ENCODE measurements at regions not wholly inside any gene's neighbourhood (a gene's known extent, or its start where the extent isn't known, plus 50 kb on each side); places are given as distances from the start of the nearest gene placed in this dataset.

- ATAC-seq (ENCODE audit: low read depth in 2 of 2) (no peak), DNase-seq (no peak)
- Histone ChIP-seq H3K4me3 (ENCODE audit: low read depth, low read length) (no peak overlapping the region), H3K4me1 (ENCODE audit: control insufficient read depth, insufficient read depth, low read length, poor library complexity, severe bottlenecking) (no peaks in the 10 kb centered on the region), H3K9me3 (ENCODE audit: control insufficient read depth in 2 of 2, low read length in 2 of 2) (no peaks in the 10 kb centered on the region), H3K27ac (ENCODE audit: insufficient read depth, low read length, poor library complexity, severe bottlenecking) (no peak overlapping the region), H3K27me3 (ENCODE audit: control insufficient read depth, insufficient read depth, low read length) (no peaks in the 10 kb centered on the region), H3K36me3 (ENCODE audit: control insufficient read depth, insufficient read depth, low read length) (no peaks in the 10 kb centered on the region)
- Mint-ChIP-seq H3K27me3 (no peaks in the 10 kb centered on the region), H3K4me1 (peaks cover 0 to 3% (median 0%) of the 10 kb centered on the region in 4 donors), H3K27ac (no peak overlapping the region), H3K9me3 (peaks cover 4 to 14% (median 9%) of the 10 kb centered on the region in 7 donors), H3K4me3 (no peak overlapping the region), H3K36me3 (no peaks in the 10 kb centered on the region)
Observed at GRCh38 chr16:6428861-6429260, 903.8 kb upstream of the RBFOX1 start.

- Mint-ChIP-seq H3K27me3 (no peaks in the 10 kb centered on the region), H3K9me3 (peaks cover 4 to 21% (median 11%) of the 10 kb centered on the region in 7 donors)
- no peak for ATAC-seq (ENCODE audit: low read depth in 2 of 2)
Observed at GRCh38 chr16:6427621-6428020, 905.0 kb upstream of the RBFOX1 start.

GRCh38 chr16:6407596-6407995, 925.0 kb upstream of the RBFOX1 start:
- no peak overlapping the region for H3K27ac ChIP-seq (ENCODE audit: insufficient read depth, low read length, poor library complexity, severe bottlenecking)
- DNase-seq (no peak), ATAC-seq (ENCODE audit: low read depth in 2 of 2) (no peak)
- peaks cover 0 to 13% (median 2%) of the 10 kb centered on the region in 7 donors for H3K9me3 Mint-ChIP-seq
- no peak overlapping the region for H3K27ac Mint-ChIP-seq
- no peaks in the 10 kb centered on the region for H3K36me3 Mint-ChIP-seq
- H3K4me1 Mint-ChIP-seq, result no peaks in the 10 kb centered on the region
- H3K9me3 ChIP-seq (ENCODE audit: control insufficient read depth in 2 of 2, low read length in 2 of 2), result no peaks in the 10 kb centered on the region
- H3K4me3 Mint-ChIP-seq, result no peak overlapping the region
- no peaks in the 10 kb centered on the region for H3K27me3 ChIP-seq (ENCODE audit: control insufficient read depth, insufficient read depth, low read length)
- no peaks in the 10 kb centered on the region for H3K27me3 Mint-ChIP-seq
- no peak overlapping the region for H3K4me3 ChIP-seq (ENCODE audit: low read depth, low read length)
- H3K36me3 ChIP-seq (ENCODE audit: control insufficient read depth, insufficient read depth, low read length), result no peaks in the 10 kb centered on the region
- no peaks in the 10 kb centered on the region for H3K4me1 ChIP-seq (ENCODE audit: control insufficient read depth, insufficient read depth, low read length, poor library complexity, severe bottlenecking)

More at GRCh38 chr16:6427621-6428020, 905.0 kb upstream of the RBFOX1 start:
- Histone ChIP-seq H3K27ac (ENCODE audit: insufficient read depth, low read length, poor library complexity, severe bottlenecking) (no peak overlapping the region), H3K9me3 (ENCODE audit: control insufficient read depth in 2 of 2, low read length in 2 of 2) (no peaks in the 10 kb centered on the region), H3K27me3 (ENCODE audit: control insufficient read depth, insufficient read depth, low read length) (no peaks in the 10 kb centered on the region), H3K4me1 (ENCODE audit: control insufficient read depth, insufficient read depth, low read length, poor library complexity, severe bottlenecking) (no peaks in the 10 kb centered on the region), H3K4me3 (ENCODE audit: low read depth, low read length) (no peak overlapping the region), H3K36me3 (ENCODE audit: control insufficient read depth, insufficient read depth, low read length) (no peaks in the 10 kb centered on the region)
- Mint-ChIP-seq H3K4me3 (no peak overlapping the region), H3K4me1 (peaks cover 0 to 3% (median 0%) of the 10 kb centered on the region in 4 donors), H3K27ac (no peak overlapping the region), H3K36me3 (no peaks in the 10 kb centered on the region)
- no peak for DNase-seq

GRCh38 chr16:6406028-6406427, 926.6 kb upstream of the RBFOX1 start:
- H3K4me3 Mint-ChIP-seq, result no peak overlapping the region
- Histone ChIP-seq H3K36me3 (ENCODE audit: control insufficient read depth, insufficient read depth, low read length) (no peaks in the 10 kb centered on the region), H3K9me3 (ENCODE audit: control insufficient read depth in 2 of 2, low read length in 2 of 2) (no peaks in the 10 kb centered on the region), H3K27me3 (ENCODE audit: control insufficient read depth, insufficient read depth, low read length) (no peaks in the 10 kb centered on the region), H3K4me1 (ENCODE audit: control insufficient read depth, insufficient read depth, low read length, poor library complexity, severe bottlenecking) (no peaks in the 10 kb centered on the region), H3K4me3 (ENCODE audit: low read depth, low read length) (no peak overlapping the region), H3K27ac (ENCODE audit: insufficient read depth, low read length, poor library complexity, severe bottlenecking) (no peak overlapping the region)
- H3K9me3 Mint-ChIP-seq, result peaks cover 0 to 12% (median 2%) of the 10 kb centered on the region in 7 donors
- no peaks in the 10 kb centered on the region for H3K36me3 Mint-ChIP-seq
- DNase-seq, result no peak
- no peaks in the 10 kb centered on the region for H3K4me1 Mint-ChIP-seq
- no peaks in the 10 kb centered on the region for H3K27me3 Mint-ChIP-seq
- no peak overlapping the region for H3K27ac Mint-ChIP-seq
- no peak for ATAC-seq (ENCODE audit: low read depth in 2 of 2)

- Mint-ChIP-seq H3K27me3 (no peaks in the 10 kb centered on the region), H3K27ac (no peak overlapping the region), H3K36me3 (no peaks in the 10 kb centered on the region), H3K4me1 (no peaks in the 10 kb centered on the region), H3K4me3 (no peak overlapping the region), H3K9me3 (peaks cover 0 to 8% (median 4%) of the 10 kb centered on the region in 7 donors)
- no peaks in the 10 kb centered on the region for H3K27me3 ChIP-seq (ENCODE audit: control insufficient read depth, insufficient read depth, low read length)
- H3K9me3 ChIP-seq (ENCODE audit: control insufficient read depth in 2 of 2, low read length in 2 of 2), result peaks cover 1% of the 10 kb centered on the region in 2 experiments
- ATAC-seq (ENCODE audit: low read depth in 2 of 2), result no peak
- H3K27ac ChIP-seq (ENCODE audit: insufficient read depth, low read length, poor library complexity, severe bottlenecking), result no peak overlapping the region
- no peaks in the 10 kb centered on the region for H3K4me1 ChIP-seq (ENCODE audit: control insufficient read depth, insufficient read depth, low read length, poor library complexity, severe bottlenecking)
- H3K36me3 ChIP-seq (ENCODE audit: control insufficient read depth, insufficient read depth, low read length), result no peaks in the 10 kb centered on the region
- no peak for DNase-seq
- H3K4me3 ChIP-seq (ENCODE audit: low read depth, low read length), result no peak overlapping the region
Observed at GRCh38 chr16:6382924-6383459, 949.7 kb upstream of the RBFOX1 start.

GRCh38 chr16:6381896-6382295, 950.7 kb upstream of the RBFOX1 start:
- Histone ChIP-seq H3K4me1 (ENCODE audit: control insufficient read depth, insufficient read depth, low read length, poor library complexity, severe bottlenecking) (no peaks in the 10 kb centered on the region), H3K4me3 (ENCODE audit: low read depth, low read length) (no peak overlapping the region), H3K36me3 (ENCODE audit: control insufficient read depth, insufficient read depth, low read length) (no peaks in the 10 kb centered on the region), H3K27ac (ENCODE audit: insufficient read depth, low read length, poor library complexity, severe bottlenecking) (no peak overlapping the region), H3K9me3 (ENCODE audit: control insufficient read depth in 2 of 2, low read length in 2 of 2) (peaks cover 1 to 6% of the 10 kb centered on the region in 2 experiments), H3K27me3 (ENCODE audit: control insufficient read depth, insufficient read depth, low read length) (no peaks in the 10 kb centered on the region)
- ATAC-seq (ENCODE audit: low read depth in 2 of 2) (no peak), DNase-seq (no peak)
- H3K4me3 Mint-ChIP-seq, result no peak overlapping the region
- H3K36me3 Mint-ChIP-seq, result no peaks in the 10 kb centered on the region
- H3K27me3 Mint-ChIP-seq, result no peaks in the 10 kb centered on the region
- H3K9me3 Mint-ChIP-seq, result peaks cover 0 to 8% (median 4%) of the 10 kb centered on the region in 7 donors
- H3K4me1 Mint-ChIP-seq, result no peaks in the 10 kb centered on the region
- no peak overlapping the region for H3K27ac Mint-ChIP-seq

GRCh38 chr16:6377956-6378355, 954.7 kb upstream of the RBFOX1 start:
- no peak overlapping the region for H3K4me3 Mint-ChIP-seq
- H3K36me3 Mint-ChIP-seq, result no peaks in the 10 kb centered on the region
- no peak overlapping the region for H3K27ac Mint-ChIP-seq
- H3K9me3 Mint-ChIP-seq, result peaks cover 0 to 3% (median 2%) of the 10 kb centered on the region in 7 donors
- no peaks in the 10 kb centered on the region for H3K4me1 ChIP-seq (ENCODE audit: control insufficient read depth, insufficient read depth, low read length, poor library complexity, severe bottlenecking)
- DNase-seq (no peak), ATAC-seq (ENCODE audit: low read depth in 2 of 2) (no peak)
- H3K36me3 ChIP-seq (ENCODE audit: control insufficient read depth, insufficient read depth, low read length), result no peaks in the 10 kb centered on the region
- H3K4me3 ChIP-seq (ENCODE audit: low read depth, low read length), result no peak overlapping the region
- peaks cover 1 to 6% of the 10 kb centered on the region in 2 experiments for H3K9me3 ChIP-seq (ENCODE audit: control insufficient read depth in 2 of 2, low read length in 2 of 2)
- no peaks in the 10 kb centered on the region for H3K27me3 Mint-ChIP-seq
- H3K27ac ChIP-seq (ENCODE audit: insufficient read depth, low read length, poor library complexity, severe bottlenecking), result no peak overlapping the region
- H3K4me1 Mint-ChIP-seq, result no peaks in the 10 kb centered on the region
- H3K27me3 ChIP-seq (ENCODE audit: control insufficient read depth, insufficient read depth, low read length), result no peaks in the 10 kb centered on the region

GRCh38 chr16:6375465-6376075, 957.1 kb upstream of the RBFOX1 start:
- Mint-ChIP-seq H3K27ac (no peak overlapping the region), H3K36me3 (no peaks in the 10 kb centered on the region), H3K27me3 (no peaks in the 10 kb centered on the region), H3K9me3 (peaks cover 0 to 5% (median 2%) of the 10 kb centered on the region in 7 donors), H3K4me1 (no peaks in the 10 kb centered on the region), H3K4me3 (no peak overlapping the region)
- ATAC-seq (ENCODE audit: low read depth in 2 of 2) (no peak), DNase-seq (no peak)
- Histone ChIP-seq H3K4me3 (ENCODE audit: low read depth, low read length) (no peak overlapping the region), H3K4me1 (ENCODE audit: control insufficient read depth, insufficient read depth, low read length, poor library complexity, severe bottlenecking) (no peaks in the 10 kb centered on the region), H3K9me3 (ENCODE audit: control insufficient read depth in 2 of 2, low read length in 2 of 2) (peaks cover 1 to 6% of the 10 kb centered on the region in 2 experiments), H3K36me3 (ENCODE audit: control insufficient read depth, insufficient read depth, low read length) (no peaks in the 10 kb centered on the region), H3K27me3 (ENCODE audit: control insufficient read depth, insufficient read depth, low read length) (no peaks in the 10 kb centered on the region), H3K27ac (ENCODE audit: insufficient read depth, low read length, poor library complexity, severe bottlenecking) (no peak overlapping the region)
